ENCODE measurements at regions not wholly inside any gene's neighbourhood (a gene's known extent, or its start where the extent isn't known, plus 50 kb on each side); places are given as distances from the start of the nearest gene placed in this dataset.

DNA sequence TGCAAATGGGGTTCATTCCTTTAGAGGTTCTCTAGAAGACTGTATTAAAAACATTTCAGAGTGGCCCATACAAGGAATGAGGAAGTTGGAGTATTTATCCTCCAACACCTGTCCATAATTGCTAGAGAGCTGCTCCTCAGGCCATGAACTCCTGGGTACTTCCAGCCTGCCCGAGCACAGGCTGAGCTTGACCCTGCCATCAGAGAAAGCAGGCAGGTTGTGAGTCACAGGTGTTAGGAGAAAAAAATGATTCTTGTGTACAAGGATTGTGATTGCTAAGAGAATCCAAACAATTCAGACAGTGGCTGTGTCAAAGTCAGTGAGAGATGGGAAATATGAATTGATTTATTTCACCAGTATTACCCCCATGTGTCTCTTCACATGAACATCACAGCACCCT is 156.8 kb upstream of the GADL1 start:
- Histone ChIP-seq H3K9me2 (ENCODE audit: insufficient read depth) (no peaks in the 10 kb centered on the region), H3K4me1 (ENCODE audit: control insufficient read depth in 1 of 2, insufficient read depth in 2 of 2, low read length in 2 of 2) (no peaks in the 10 kb centered on the region), H3K27ac (ENCODE audit: low read depth, low read length) (no peak overlapping the region), H3K4me3 (replicated peaks in 1 of 2; ENCODE audit: low read depth in 1 of 2, low read length in 2 of 2) (no peak overlapping the region), H3K9me3 (ENCODE audit: control insufficient read depth in 1 of 2, insufficient read depth in 1 of 2, low read depth in 1 of 2, low read length in 2 of 2) (no peaks in the 10 kb centered on the region), H2AFZ (ENCODE audit: low read depth, low read length, poor library complexity, severe bottlenecking) (no peak overlapping the region), H3K79me2 (ENCODE audit: insufficient read depth, low read length) (no peaks in the 10 kb centered on the region), H3K9ac (ENCODE audit: low read length) (no peak overlapping the region), H3K4me2 (ENCODE audit: low read length) (no peak overlapping the region), H3K36me3 (ENCODE audit: control insufficient read depth in 1 of 2, insufficient read depth in 2 of 2, low read length in 2 of 2) (no peaks in the 10 kb centered on the region), H4K20me1 (ENCODE audit: insufficient read depth) (no peaks in the 10 kb centered on the region), H3K27me3 (ENCODE audit: insufficient read depth, low read length) (no peaks in the 10 kb centered on the region)
- ChIA-PET RAD21 (ENCODE audit: low non-redundant PET in 1 of 2, low total read pairs in 2 of 2, uncharacterized antibody in 2 of 2, unreplicated experiment in 2 of 2) (no interaction called here), CTCF (no interaction called here), POLR2A (no interaction called here)
- intact Hi-C loops (cut with micrococcal nuclease): no loop called here
- no TSS peak for BruUV-seq (replicated peaks)
- no peak for TF ChIP-seq CEBPB (IDR thresholded peaks at IDR 0.05; ENCODE audit: low read depth)
- TF ChIP-seq, protein P1, sequence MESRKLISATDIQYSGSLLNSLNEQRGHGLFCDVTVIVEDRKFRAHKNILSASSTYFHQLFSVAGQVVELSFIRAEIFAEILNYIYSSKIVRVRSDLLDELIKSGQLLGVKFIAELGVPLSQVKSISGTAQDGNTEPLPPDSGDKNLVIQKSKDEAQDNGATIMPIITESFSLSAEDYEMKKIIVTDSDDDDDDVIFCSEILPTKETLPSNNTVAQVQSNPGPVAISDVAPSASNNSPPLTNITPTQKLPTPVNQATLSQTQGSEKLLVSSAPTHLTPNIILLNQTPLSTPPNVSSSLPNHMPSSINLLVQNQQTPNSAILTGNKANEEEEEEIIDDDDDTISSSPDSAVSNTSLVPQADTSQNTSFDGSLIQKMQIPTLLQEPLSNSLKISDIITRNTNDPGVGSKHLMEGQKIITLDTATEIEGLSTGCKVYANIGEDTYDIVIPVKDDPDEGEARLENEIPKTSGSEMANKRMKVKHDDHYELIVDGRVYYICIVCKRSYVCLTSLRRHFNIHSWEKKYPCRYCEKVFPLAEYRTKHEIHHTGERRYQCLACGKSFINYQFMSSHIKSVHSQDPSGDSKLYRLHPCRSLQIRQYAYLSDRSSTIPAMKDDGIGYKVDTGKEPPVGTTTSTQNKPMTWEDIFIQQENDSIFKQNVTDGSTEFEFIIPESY (IDR thresholded peaks at IDR 0.05; ENCODE audit: extremely low read depth, insufficient replicate concordance, low read length): no peak
- no peak for TF ChIP-seq TCF7L2 (IDR thresholded peaks at IDR 0.05; ENCODE audit: borderline replicate concordance, extremely low read depth, insufficient read depth, insufficient read length)
- no peak for TF ChIP-seq EGR1 (IDR thresholded peaks at IDR 0.05; ENCODE audit: low read depth)
- no peak for TF ChIP-seq POLR2A (IDR thresholded peaks at IDR 0.05; ENCODE audit: borderline replicate concordance, extremely low read depth, insufficient read depth, insufficient read length)
- no peak for TF ChIP-seq ELF1 (IDR thresholded peaks at IDR 0.05; ENCODE audit: borderline replicate concordance, low read depth)
- TF ChIP-seq, protein P2, sequence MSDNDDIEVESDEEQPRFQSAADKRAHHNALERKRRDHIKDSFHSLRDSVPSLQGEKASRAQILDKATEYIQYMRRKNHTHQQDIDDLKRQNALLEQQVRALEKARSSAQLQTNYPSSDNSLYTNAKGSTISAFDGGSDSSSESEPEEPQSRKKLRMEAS (IDR thresholded peaks at IDR 0.05): no peak
- no peak for TF ChIP-seq ZNF274 (IDR thresholded peaks at IDR 0.05; ENCODE audit: low read depth, low read length)
- DNase-seq (ENCODE audit: low read depth, low spot score) (no peak), ATAC-seq (no peak)

DNA sequence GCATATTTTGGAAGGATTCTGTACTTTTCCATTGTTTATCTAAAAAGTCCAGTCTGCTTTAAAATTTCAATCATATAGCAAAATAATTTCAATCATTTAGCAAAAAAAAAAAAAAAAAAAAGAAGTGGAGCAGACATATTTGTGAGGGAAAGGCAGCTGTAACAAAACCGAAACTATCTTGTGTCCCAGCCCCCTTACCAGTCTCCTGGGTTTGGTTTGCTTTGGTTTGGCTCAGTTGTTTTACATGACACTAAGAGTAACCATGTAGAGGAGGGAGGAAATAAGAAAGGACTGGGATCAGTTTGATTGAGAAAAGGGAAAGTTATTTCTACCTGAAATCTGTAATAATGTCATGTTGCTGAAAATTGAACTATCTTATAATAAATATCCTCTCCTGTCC is 158.8 kb upstream of the GADL1 start:
- no TSS peak for BruUV-seq (replicated peaks)
- no peak overlapping the region for H2AFZ ChIP-seq (ENCODE audit: low read depth, low read length, poor library complexity, severe bottlenecking)
- H3K9me3 ChIP-seq (ENCODE audit: control insufficient read depth in 1 of 2, insufficient read depth in 1 of 2, low read depth in 1 of 2, low read length in 2 of 2): no peaks in the 10 kb centered on the region
- no peak for TF ChIP-seq SP1 (IDR thresholded peaks at IDR 0.05; ENCODE audit: low read depth)
- TF ChIP-seq JUND (IDR thresholded peaks at IDR 0.05): no peak
- ATAC-seq: no peak
- H4K20me1 ChIP-seq (ENCODE audit: insufficient read depth): no peaks in the 10 kb centered on the region
- H3K36me3 ChIP-seq (ENCODE audit: control insufficient read depth in 1 of 2, insufficient read depth in 2 of 2, low read length in 2 of 2): no peaks in the 10 kb centered on the region
- H3K79me2 ChIP-seq (ENCODE audit: insufficient read depth, low read length): no peaks in the 10 kb centered on the region
- H3K27ac ChIP-seq (ENCODE audit: low read depth, low read length): no peak overlapping the region
- intact Hi-C loops (cut with micrococcal nuclease): no loop called here
- H3K4me2 ChIP-seq (ENCODE audit: low read length): no peak overlapping the region
- no peak for DNase-seq (ENCODE audit: low read depth, low spot score)
- RAD21 ChIA-PET (ENCODE audit: low non-redundant PET in 1 of 2, low total read pairs in 2 of 2, uncharacterized antibody in 2 of 2, unreplicated experiment in 2 of 2): no interaction called here
- H3K9ac ChIP-seq (ENCODE audit: low read length): no peak overlapping the region
- no peak overlapping the region for H3K4me3 ChIP-seq (replicated peaks in 1 of 2; ENCODE audit: low read depth in 1 of 2, low read length in 2 of 2)
- no peaks in the 10 kb centered on the region for H3K27me3 ChIP-seq (ENCODE audit: insufficient read depth, low read length)
- CTCF ChIA-PET: no interaction called here
- H3K4me1 ChIP-seq (ENCODE audit: control insufficient read depth in 1 of 2, insufficient read depth in 2 of 2, low read length in 2 of 2): no peaks in the 10 kb centered on the region
- H3K9me2 ChIP-seq (ENCODE audit: insufficient read depth): no peaks in the 10 kb centered on the region
- POLR2A ChIA-PET: no interaction called here

Data from HCT116 (cell line).